HEK293 (cell line): ENCODE measurements at regions not wholly inside any gene's neighbourhood (a gene's known extent, or its start where the extent isn't known, plus 50 kb on each side); places are given as distances from the start of the nearest gene placed in this dataset.

Source experiments
- CTCF ChIA-PET: fragments of 350-600 bp; formaldehyde crosslinking; extraction: SDS; loops from one replicate; lab custom pipeline; 2021; ENCODE audit warnings: antibody characterized with exemption; lab: Yijun Ruan, JAX
- POLR2A ChIA-PET: fragments of 300-600 bp; formaldehyde crosslinking; extraction: SDS; loops from one replicate; lab custom pipeline; 2020; ENCODE audit warnings: antibody characterized with exemption, inconsistent platforms; lab: Yijun Ruan, JAX
- H3K27ac ChIP-seq: fragments of 200-500 bp; sonication (Bioruptor generic); 2 replicates; pipeline ENCODE4 v1.5.1; 2014; ENCODE audit warnings: low read depth, low read length, control low read depth, inconsistent platforms; ENCODE audit errors: extremely low read depth
- H3K36me3 ChIP-seq, 2 experiments: fragments of 200-500 bp in 1 of 2; sonication (Bioruptor generic) in 1 of 2; 1 replicate in 1 of 2; 2 replicates in 1 of 2; pipeline ENCODE4 v1.5.1; 2014 to 2017; ENCODE audit warnings: inconsistent platforms in 2 of 2, low read length in 2 of 2; ENCODE audit not compliant: control insufficient read depth in 2 of 2, insufficient read depth in 1 of 2
- H3K4me1 ChIP-seq: fragments of 200-500 bp; sonication (Bioruptor generic); 2 replicates; pipeline ENCODE4 v1.5.1; 2014; ENCODE audit warnings: mild to moderate bottlenecking, low read length, inconsistent platforms; ENCODE audit not compliant: control insufficient read depth, insufficient read depth
- H3K4me3 ChIP-seq: 2 replicates; pipeline ENCODE4 v1.5.1; 2011; ENCODE audit warnings: low read depth, mild to moderate bottlenecking, control low read depth, low read length, moderate library complexity
- H3K9me3 ChIP-seq: fragments of 200-500 bp; sonication (Bioruptor generic); 2 replicates; pipeline ENCODE4 v1.5.1; 2014; ENCODE audit warnings: low read depth, low read length, inconsistent platforms; ENCODE audit not compliant: control insufficient read depth, insufficient read depth
- HIC1 ChIP-seq: fragments of 450-650 bp; formaldehyde crosslinking; IDR thresholded peaks from 2 replicates; pipeline ENCODE4 v1.5.1; 2016; ENCODE audit warnings: missing biosample characterization, missing genetic modification characterization
- KLF1 ChIP-seq: fragments of 450-650 bp; formaldehyde crosslinking; IDR thresholded peaks from 2 replicates; pipeline ENCODE4 v1.5.1; 2016; ENCODE audit warnings: missing biosample characterization, missing genetic modification characterization
- PRDM1 ChIP-seq: fragments of 450-650 bp; formaldehyde crosslinking; IDR thresholded peaks from 2 replicates; pipeline ENCODE4; 2016; ENCODE audit warnings: missing biosample characterization, missing genetic modification characterization
- PRDM4 ChIP-seq: fragments of 450-650 bp; formaldehyde crosslinking; IDR thresholded peaks from 2 replicates; pipeline ENCODE4 v1.5.1; 2017; ENCODE audit warnings: missing biosample characterization, missing genetic modification characterization
- PRDM6 ChIP-seq: fragments of 450-650 bp; formaldehyde crosslinking; IDR thresholded peaks from 2 replicates; pipeline ENCODE4 v1.5.1; 2017; ENCODE audit warnings: missing biosample characterization, missing genetic modification characterization
- SP2 ChIP-seq: fragments of 450-650 bp; formaldehyde crosslinking; IDR thresholded peaks from 2 replicates; pipeline ENCODE4 v1.5.1; 2016; ENCODE audit warnings: missing biosample characterization, missing genetic modification characterization
- TRIM28 ChIP-seq: IDR thresholded peaks from 2 replicates; pipeline ENCODE4 v1.6.1; 2011; ENCODE audit warnings: low read length, control low read depth, borderline replicate concordance
- ZBTB20 ChIP-seq: fragments of 450-650 bp; formaldehyde crosslinking; IDR thresholded peaks from 2 replicates; pipeline ENCODE4 v1.5.1; 2016; ENCODE audit warnings: missing biosample characterization, missing genetic modification characterization
- ZBTB7A ChIP-seq: fragments of 450-650 bp; formaldehyde crosslinking; IDR thresholded peaks from 2 replicates; pipeline ENCODE4 v1.5.1; 2016; ENCODE audit warnings: low read depth, missing biosample characterization, missing genetic modification characterization
- ZFP41 ChIP-seq: fragments of 450-650 bp; formaldehyde crosslinking; IDR thresholded peaks from 2 replicates; pipeline ENCODE4 v1.5.1; 2016; ENCODE audit warnings: missing biosample characterization, missing genetic modification characterization, borderline replicate concordance
- ZNF133 ChIP-seq: fragments of 450-650 bp; formaldehyde crosslinking; IDR thresholded peaks from 2 replicates; pipeline ENCODE4 v1.5.1; 2016; ENCODE audit warnings: missing biosample characterization, missing genetic modification characterization
- ZNF146 ChIP-seq: fragments of 450-650 bp; formaldehyde crosslinking; IDR thresholded peaks from 2 replicates; pipeline ENCODE4 v1.5.1; 2016; ENCODE audit warnings: missing biosample characterization, missing genetic modification characterization
- ZNF16 ChIP-seq: fragments of 450-650 bp; formaldehyde crosslinking; IDR thresholded peaks from 2 replicates; pipeline ENCODE4 v1.5.1; 2016; ENCODE audit warnings: low read depth, missing biosample characterization, missing genetic modification characterization
- ZNF2 ChIP-seq: fragments of 450-650 bp; formaldehyde crosslinking; IDR thresholded peaks from 2 replicates; pipeline ENCODE4 v1.5.1; 2016; ENCODE audit warnings: missing biosample characterization, missing genetic modification characterization
- ZNF214 ChIP-seq: fragments of 450-650 bp; formaldehyde crosslinking; IDR thresholded peaks from 2 replicates; pipeline ENCODE4 v1.5.1; 2017; ENCODE audit warnings: missing biosample characterization, mild to moderate bottlenecking, missing genetic modification characterization, borderline replicate concordance
- ZNF274 ChIP-seq, 2 experiments: fragments of 200-500 bp in 1 of 2; fragments of 450-650 bp in 1 of 2; sonication (Bioruptor generic) in 1 of 2; formaldehyde crosslinking in 1 of 2; IDR thresholded peaks; 2 replicates each; pipeline versions ENCODE4 v1.5.1 to v1.6.1; 2014 to 2016; ENCODE audit warnings: borderline replicate concordance in 1 of 2, inconsistent platforms in 1 of 2, low read length in 1 of 2, missing biosample characterization in 1 of 2, missing genetic modification characterization in 1 of 2
- ZNF302 ChIP-seq: fragments of 450-650 bp; formaldehyde crosslinking; IDR thresholded peaks from 2 replicates; pipeline ENCODE4 v1.5.1; 2016; ENCODE audit warnings: missing biosample characterization, missing genetic modification characterization, low read depth
- ZNF398 ChIP-seq: fragments of 450-650 bp; formaldehyde crosslinking; IDR thresholded peaks from 2 replicates; pipeline ENCODE4 v1.5.1; 2017; ENCODE audit warnings: missing biosample characterization, missing genetic modification characterization
- ZNF404 ChIP-seq: fragments of 450-650 bp; formaldehyde crosslinking; IDR thresholded peaks from 2 replicates; pipeline ENCODE4 v1.5.1; 2017; ENCODE audit warnings: missing biosample characterization, missing genetic modification characterization
- ZNF555 ChIP-seq: fragments of 450-650 bp; formaldehyde crosslinking; conservative IDR thresholded peaks from 2 replicates; pipeline ENCODE4 v1.5.1; 2017; ENCODE audit warnings: missing biosample characterization, mild to moderate bottlenecking, missing genetic modification characterization, inconsistent platforms
- ZNF621 ChIP-seq: fragments of 450-650 bp; formaldehyde crosslinking; IDR thresholded peaks from 2 replicates; pipeline ENCODE4 v1.5.1; 2017; ENCODE audit warnings: missing biosample characterization, missing genetic modification characterization
- ZNF626 ChIP-seq: fragments of 450-650 bp; sonication (Bioruptor Pico); formaldehyde crosslinking; IDR thresholded peaks from 2 replicates; pipeline ENCODE4 v1.5.1; 2018; ENCODE audit warnings: missing biosample characterization, missing genetic modification characterization, inconsistent platforms
- ZNF664 ChIP-seq: fragments of 450-650 bp; formaldehyde crosslinking; IDR thresholded peaks from 2 replicates; pipeline ENCODE4 v1.5.1; 2016; ENCODE audit warnings: missing biosample characterization, missing genetic modification characterization
- ZNF707 ChIP-seq: fragments of 450-650 bp; formaldehyde crosslinking; IDR thresholded peaks from 2 replicates; pipeline ENCODE4 v1.5.1; 2016; ENCODE audit warnings: missing biosample characterization, missing genetic modification characterization
- ZNF785 ChIP-seq: fragments of 450-650 bp; formaldehyde crosslinking; IDR thresholded peaks from 2 replicates; pipeline ENCODE4 v1.5.1; 2016; ENCODE audit warnings: missing biosample characterization, missing genetic modification characterization
- ZNF791 ChIP-seq: fragments of 450-650 bp; formaldehyde crosslinking; IDR thresholded peaks from 2 replicates; pipeline ENCODE4 v1.5.1; 2016; ENCODE audit warnings: missing biosample characterization, missing genetic modification characterization
- ZSCAN23 ChIP-seq: fragments of 450-650 bp; formaldehyde crosslinking; IDR thresholded peaks from 2 replicates; pipeline ENCODE4 v1.5.1; 2016; ENCODE audit warnings: missing biosample characterization, missing genetic modification characterization

- TF ChIP-seq TRIM28 (no peak), ZNF791 (tag by site-specific recombination) (no peak), PRDM1 (no peak), ZNF626 (no peak)
Measured at GRCh38 chr6:156534594-156534993, 242.6 kb upstream of the ARID1B start (continued).

- Histone ChIP-seq H3K9me3 (no peaks in the 10 kb centered on the region), H3K36me3 (no peaks in the 10 kb centered on the region), H3K4me3 (no peak overlapping the region), H3K27ac (no peak overlapping the region)
- CTCF ChIA-PET = interaction anchor here (0.7 to 1.0 kb wide), 3 partner anchors 12 to 219 kb away, joined by 3 read pairs; no protein-coding TSS in a partner anchor
- TF ChIP-seq ZNF16 (tag by site-specific recombination) (no peak), SP2 (tag by site-specific recombination) (no peak), ZNF398 (tag by site-specific recombination) (no peak), ZFP41 (tag by site-specific recombination) (no peak), KLF1 (tag by site-specific recombination) (no peak), ZNF555 (tag by site-specific recombination) (no peak), ZBTB20 (tag by site-specific recombination) (no peak), ZBTB7A (tag by site-specific recombination) (no peak), ZNF274 (IDR thresholded peaks at IDR 0.05; ENCODE audit: low read length) (no peak), ZNF274 (tag by site-specific recombination; IDR thresholded peaks at IDR 0.05; ENCODE audit: borderline replicate concordance) (no peak), ZNF214 (no peak), ZNF621 (tag by site-specific recombination) (no peak), ZNF133 (tag by site-specific recombination) (no peak)
- TF ChIP-seq, all 188 proteins: peak for 0
- POLR2A ChIA-PET = no interaction called here
- no peaks in the 10 kb centered on the region for H3K4me1 ChIP-seq
Measured at GRCh38 chr6:156533872-156534524, 243.2 kb upstream of the ARID1B start.

- POLR2A ChIA-PET = no interaction called here
- H3K4me1 ChIP-seq = no peaks in the 10 kb centered on the region
- no peaks in the 10 kb centered on the region for H3K9me3 ChIP-seq
- H3K36me3 ChIP-seq = no peaks in the 10 kb centered on the region
- H3K4me3 ChIP-seq = no peak overlapping the region
- H3K27ac ChIP-seq = no peak overlapping the region
- CTCF ChIA-PET = no interaction called here
- TF ChIP-seq ZNF707 = no peak
- TF ChIP-seq PRDM4 (tag by site-specific recombination) = no peak
- no peak for TF ChIP-seq ZNF404 (tag by site-specific recombination)
- TF ChIP-seq HIC1 = no peak
- no peak for TF ChIP-seq ZNF664
- TF ChIP-seq ZNF302 (tag by site-specific recombination) = no peak
- no peak for TF ChIP-seq ZNF2
- no peak for TF ChIP-seq ZBTB7A (tag by site-specific recombination)
- no peak for TF ChIP-seq ZNF146 (tag by site-specific recombination)
- no peak for TF ChIP-seq ZNF785 (tag by site-specific recombination)
- no peak for TF ChIP-seq PRDM6 (tag by site-specific recombination)
- TF ChIP-seq ZSCAN23 = no peak
Measured at GRCh38 chr6:156526081-156526480, 251.1 kb upstream of the ARID1B start.
